ENCODE measurements at regions not wholly inside any gene's neighbourhood (a gene's known extent, or its start where the extent isn't known, plus 50 kb on each side); places are given as distances from the start of the nearest gene placed in this dataset.
"Not testable (repeated sequence)": the region's sequence is repeated elsewhere in the genome, so short reads cannot be mapped to it uniquely, and the experiment has no call there.

GRCh38 chr10:44260286-44260928 is 124.5 kb downstream of the CXCL12 start:
- in situ Hi-C loops (cut with HindIII; ENCODE audit: low pct_ligation_motif_present, low sequenced_read_pairs), result no loop called here
- DNase-seq, result no peak
- Histone ChIP-seq H3K4me3 (ENCODE audit: low read depth, low read length) (no peak overlapping the region), H3K27me3 (replicated peaks) (no peaks in the 10 kb centered on the region), H3K27ac (no peak overlapping the region), H3K36me3 (replicated peaks) (no peaks in the 10 kb centered on the region)
- TF ChIP-seq CTCF (IDR thresholded peaks at IDR 0.05; ENCODE audit: low read depth, low read length, missing control alignments), result no peak

GRCh38 chr10:44259090-44259874 is 125.6 kb downstream of the CXCL12 start:
- in situ Hi-C loops (cut with HindIII; ENCODE audit: low pct_ligation_motif_present, low sequenced_read_pairs), result no loop called here
- no peak for TF ChIP-seq CTCF (IDR thresholded peaks at IDR 0.05; ENCODE audit: low read depth, low read length, missing control alignments)
- Histone ChIP-seq H3K27ac (no peak overlapping the region), H3K27me3 (replicated peaks) (no peaks in the 10 kb centered on the region), H3K4me3 (ENCODE audit: low read depth, low read length) (no peak overlapping the region), H3K36me3 (replicated peaks) (no peaks in the 10 kb centered on the region)
- DNase-seq, result no peak

- H3K36me3 ChIP-seq (replicated peaks), result no peaks in the 10 kb centered on the region
- no peak overlapping the region for H3K4me3 ChIP-seq (ENCODE audit: low read depth, low read length)
- no peak overlapping the region for H3K27ac ChIP-seq
- no peaks in the 10 kb centered on the region for H3K27me3 ChIP-seq (replicated peaks)
- TF ChIP-seq CTCF (IDR thresholded peaks at IDR 0.05; ENCODE audit: low read depth, low read length, missing control alignments), result no peak
- DNase-seq, result no peak
- in situ Hi-C loops (cut with HindIII; ENCODE audit: low pct_ligation_motif_present, low sequenced_read_pairs), result no loop called here
Measured at GRCh38 chr10:44258460-44259089, 126.3 kb downstream of the CXCL12 start.

- H3K4me3 ChIP-seq (ENCODE audit: low read depth, low read length), result no peak overlapping the region
- in situ Hi-C loops (cut with HindIII; ENCODE audit: low pct_ligation_motif_present, low sequenced_read_pairs), result no loop called here
Measured at GRCh38 chr10:44258019-44258418, 126.9 kb downstream of the CXCL12 start.

GRCh38 chr10:44253769-44254462 is 131.0 kb downstream of the CXCL12 start:
- in situ Hi-C loops (cut with HindIII; ENCODE audit: low pct_ligation_motif_present, low sequenced_read_pairs), result no loop called here
- peak; percentile 79 for DNase-seq
- no peak for TF ChIP-seq CTCF (IDR thresholded peaks at IDR 0.05; ENCODE audit: low read depth, low read length, missing control alignments)
- Histone ChIP-seq H3K27me3 (replicated peaks) (no peaks in the 10 kb centered on the region), H3K36me3 (replicated peaks) (no peaks in the 10 kb centered on the region), H3K4me3 (ENCODE audit: low read depth, low read length) (no peak overlapping the region), H3K27ac (no peak overlapping the region)

More at GRCh38 chr10:44258019-44258418, 126.9 kb downstream of the CXCL12 start:
- Histone ChIP-seq H3K27me3 (replicated peaks) (no peaks in the 10 kb centered on the region), H3K27ac (no peak overlapping the region), H3K36me3 (replicated peaks) (no peaks in the 10 kb centered on the region)
- DNase-seq, result no peak
- no peak for TF ChIP-seq CTCF (IDR thresholded peaks at IDR 0.05; ENCODE audit: low read depth, low read length, missing control alignments)

GRCh38 chr10:44252631-44253030 is 132.3 kb downstream of the CXCL12 start:
- in situ Hi-C loops (cut with HindIII; ENCODE audit: low pct_ligation_motif_present, low sequenced_read_pairs), result not testable (repeated sequence)

GRCh38 chr10:44249933-44250332 is 135.0 kb downstream of the CXCL12 start:
- H3K36me3 ChIP-seq (replicated peaks); DNase-seq; H3K27me3 ChIP-seq (replicated peaks); in situ Hi-C loops (cut with HindIII; ENCODE audit: low pct_ligation_motif_present, low sequenced_read_pairs); H3K27ac ChIP-seq; H3K4me3 ChIP-seq (ENCODE audit: low read depth, low read length): not testable (repeated sequence)

More at GRCh38 chr10:44252631-44253030, 132.3 kb downstream of the CXCL12 start:
- H3K27me3 ChIP-seq (replicated peaks); H3K27ac ChIP-seq; H3K36me3 ChIP-seq (replicated peaks); DNase-seq; H3K4me3 ChIP-seq (ENCODE audit: low read depth, low read length): not testable (repeated sequence)

Measured in brain microvascular endothelial cell (primary cell).